ENCODE measurements at regions not wholly inside any gene's neighbourhood (a gene's known extent, or its start where the extent isn't known, plus 50 kb on each side); places are given as distances from the start of the nearest gene placed in this dataset.
"Not testable (repeated sequence)": the region's sequence is repeated elsewhere in the genome, so short reads cannot be mapped to it uniquely, and the experiment has no call there.

DNA sequence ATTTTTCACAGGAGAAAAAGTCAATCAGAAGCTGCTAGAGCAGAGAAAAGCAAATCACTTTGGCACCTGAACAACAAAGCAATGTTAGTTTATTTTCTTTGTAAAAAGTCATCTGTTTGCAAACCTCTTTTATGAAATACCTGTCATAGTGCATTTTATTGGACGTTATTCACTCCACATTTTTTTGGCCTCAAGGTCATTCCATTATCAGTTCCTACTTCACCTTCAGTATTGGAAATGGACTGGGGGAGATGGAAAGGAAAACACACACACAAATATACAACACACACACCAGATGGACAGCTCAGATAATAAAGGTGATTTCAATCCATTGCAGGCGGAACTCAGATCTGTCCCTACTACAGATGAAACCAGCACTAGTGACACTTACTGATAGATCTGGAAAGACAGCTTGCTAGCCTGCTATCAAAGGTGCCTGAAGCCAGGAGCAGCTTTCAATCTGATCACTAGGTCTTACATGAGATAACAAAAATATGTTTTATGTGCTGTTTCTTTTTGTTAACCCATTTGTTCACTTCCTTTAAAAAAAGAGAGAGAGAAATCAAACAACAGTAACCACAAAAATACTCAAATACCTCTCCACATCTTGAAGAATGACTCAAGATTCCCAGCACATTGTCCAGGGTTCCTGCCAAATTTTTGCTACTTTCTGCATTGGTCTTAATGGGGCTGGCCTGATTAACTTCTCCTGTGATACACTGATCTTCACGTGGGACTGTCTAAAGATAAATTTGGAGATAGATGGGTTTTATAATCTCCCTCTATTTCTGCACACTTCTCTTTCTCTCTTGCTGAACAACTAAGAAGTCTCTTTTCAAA, 844.3 kb upstream of the TENM4 start:
- H3K27me3 ChIP-seq, result no peaks in the 10 kb centered on the region
- intact Hi-C loops (cut with DNase I), result no loop called here
- DNase-seq, result no peak
- no peak for TF ChIP-seq POLR2A (IDR thresholded peaks at IDR 0.05)
- TF ChIP-seq CTCF (IDR thresholded peaks at IDR 0.05), result no peak
- H3K27ac ChIP-seq, result no peak overlapping the region
- no peaks in the 10 kb centered on the region for H3K36me3 ChIP-seq
- H3K4me3 ChIP-seq, result no peak overlapping the region
- no peaks in the 10 kb centered on the region for H3K9me3 ChIP-seq
- H3K4me1 ChIP-seq, result peaks cover 0 to 34% (median 0%) of the 10 kb centered on the region in 3 donors
- WGBS, 2 donors, result 52 to 56% methylated on average over 3 of the region's 3 CpGs

DNA sequence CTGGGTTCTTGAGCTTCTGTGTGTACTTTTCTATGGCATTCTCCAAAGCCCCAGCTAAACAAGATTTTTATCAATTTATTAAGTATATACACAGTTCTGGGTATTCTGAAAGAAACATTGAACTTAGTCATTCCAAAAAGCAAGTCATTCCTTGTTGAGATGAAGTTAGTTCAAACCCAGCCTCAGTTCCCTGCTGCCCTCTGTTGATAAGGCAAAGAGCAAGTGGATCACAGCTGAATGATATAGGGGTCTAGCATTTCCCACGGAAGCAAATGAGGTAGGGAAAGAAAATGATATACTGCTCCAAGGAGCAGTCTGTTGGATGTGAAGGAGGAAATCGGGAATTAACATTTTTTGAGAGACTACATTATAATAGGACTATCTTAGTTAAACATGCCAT, 841.8 kb upstream of the TENM4 start:
- H3K27ac ChIP-seq, result peak overlapping the region in 1 of 4 donors; percentile 11
- H3K9me3 ChIP-seq, result no peaks in the 10 kb centered on the region
- DNase-seq, result no peak
- no peak overlapping the region for H3K4me3 ChIP-seq
- intact Hi-C loops (cut with DNase I), result no loop called here
- no peak for TF ChIP-seq POLR2A (IDR thresholded peaks at IDR 0.05)
- TF ChIP-seq CTCF (IDR thresholded peaks at IDR 0.05), result no peak
- peaks cover 0 to 35% (median 0%) of the 10 kb centered on the region in 3 donors for H3K4me1 ChIP-seq
- no peaks in the 10 kb centered on the region for H3K36me3 ChIP-seq
- 63 to 67% methylated on average over 2 of the region's 2 CpGs for WGBS, 2 donors
- no peaks in the 10 kb centered on the region for H3K27me3 ChIP-seq

GRCh38 chr11:80281194-80281593, 840.4 kb upstream of the TENM4 start:
- Histone ChIP-seq H3K27ac (peak overlapping the region in 2 of 4 donors; percentile 23 to 38), H3K9me3 (no peaks in the 10 kb centered on the region), H3K4me1 (peaks cover 0 to 24% (median 0%) of the 10 kb centered on the region in 3 donors), H3K36me3 (no peaks in the 10 kb centered on the region), H3K4me3 (no peak overlapping the region), H3K27me3 (no peaks in the 10 kb centered on the region)
- 35 to 43% methylated on average over 1 of the region's 1 CpG for WGBS, 2 donors
- DNase-seq, result no peak
- TF ChIP-seq POLR2A (IDR thresholded peaks at IDR 0.05) (no peak), CTCF (IDR thresholded peaks at IDR 0.05) (no peak)
- intact Hi-C loops (cut with DNase I), result no loop called here

- H3K36me3 ChIP-seq, result no peaks in the 10 kb centered on the region
- no peak for TF ChIP-seq POLR2A (IDR thresholded peaks at IDR 0.05)
- TF ChIP-seq CTCF (IDR thresholded peaks at IDR 0.05), result no peak
These were observed 839.9 kb upstream of the TENM4 start for GRCh38 chr11:80280737-80281136.

DNA sequence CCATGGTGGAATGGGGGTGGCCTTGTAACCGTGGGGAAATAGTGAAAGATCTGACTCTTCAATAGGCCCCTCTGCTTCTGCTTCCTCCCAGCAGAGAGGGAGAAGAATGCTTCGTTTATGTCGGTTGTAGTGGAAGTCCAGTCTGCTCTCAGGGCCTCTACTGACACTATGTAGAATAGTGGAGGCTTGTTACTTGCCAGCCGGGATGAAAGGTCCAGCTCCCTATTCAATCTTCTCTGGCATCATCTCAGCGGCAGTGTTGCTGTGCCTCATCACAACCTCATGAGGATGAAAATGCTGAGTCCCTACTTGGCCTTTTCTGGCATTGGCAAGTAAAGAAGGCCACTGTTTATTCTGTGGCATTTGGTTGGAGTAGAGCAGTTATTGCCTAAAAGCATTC, 820.9 kb upstream of the TENM4 start:
- Histone ChIP-seq H3K36me3 (no peaks in the 10 kb centered on the region), H3K4me1 (no peaks in the 10 kb centered on the region), H3K9me3 (no peaks in the 10 kb centered on the region), H3K27ac (no peak overlapping the region), H3K27me3 (no peaks in the 10 kb centered on the region), H3K4me3 (no peak overlapping the region)
- TF ChIP-seq CTCF (IDR thresholded peaks at IDR 0.05) (no peak), POLR2A (IDR thresholded peaks at IDR 0.05) (no peak)
- DNase-seq, result no peak
- intact Hi-C loops (cut with DNase I), result no loop called here
- WGBS, 2 donors, result 74 to 75% methylated on average over 4 to 5 of the region's 5 CpGs

More at GRCh38 chr11:80280737-80281136, 839.9 kb upstream of the TENM4 start:
- intact Hi-C loops (cut with DNase I), result no loop called here
- WGBS, 2 donors, result 32 to 46% methylated on average over 2 to 3 of the region's 3 CpGs
- Histone ChIP-seq H3K27ac (peak overlapping the region in 1 of 4 donors; percentile 10), H3K27me3 (no peaks in the 10 kb centered on the region), H3K4me3 (no peak overlapping the region), H3K4me1 (peaks cover 0 to 24% (median 0%) of the 10 kb centered on the region in 3 donors), H3K9me3 (no peaks in the 10 kb centered on the region)
- DNase-seq, result no peak

- WGBS, 2 donors, result 85 to 89% methylated on average over 6 to 7 of the region's 45 CpGs
- H3K4me1 ChIP-seq, result peaks cover 0 to 11% (median 0%) of the 10 kb centered on the region in 3 donors
- H3K27me3 ChIP-seq; H3K9me3 ChIP-seq; H3K27ac ChIP-seq; H3K4me3 ChIP-seq; intact Hi-C loops (cut with DNase I); H3K36me3 ChIP-seq; DNase-seq: not testable (repeated sequence)
These were observed 816.6 kb upstream of the TENM4 start for GRCh38 chr11:80257319-80258015.
